ENCODE measurements at regions not wholly inside any gene's neighbourhood (a gene's known extent, or its start where the extent isn't known, plus 50 kb on each side); places are given as distances from the start of the nearest gene placed in this dataset.

DNA sequence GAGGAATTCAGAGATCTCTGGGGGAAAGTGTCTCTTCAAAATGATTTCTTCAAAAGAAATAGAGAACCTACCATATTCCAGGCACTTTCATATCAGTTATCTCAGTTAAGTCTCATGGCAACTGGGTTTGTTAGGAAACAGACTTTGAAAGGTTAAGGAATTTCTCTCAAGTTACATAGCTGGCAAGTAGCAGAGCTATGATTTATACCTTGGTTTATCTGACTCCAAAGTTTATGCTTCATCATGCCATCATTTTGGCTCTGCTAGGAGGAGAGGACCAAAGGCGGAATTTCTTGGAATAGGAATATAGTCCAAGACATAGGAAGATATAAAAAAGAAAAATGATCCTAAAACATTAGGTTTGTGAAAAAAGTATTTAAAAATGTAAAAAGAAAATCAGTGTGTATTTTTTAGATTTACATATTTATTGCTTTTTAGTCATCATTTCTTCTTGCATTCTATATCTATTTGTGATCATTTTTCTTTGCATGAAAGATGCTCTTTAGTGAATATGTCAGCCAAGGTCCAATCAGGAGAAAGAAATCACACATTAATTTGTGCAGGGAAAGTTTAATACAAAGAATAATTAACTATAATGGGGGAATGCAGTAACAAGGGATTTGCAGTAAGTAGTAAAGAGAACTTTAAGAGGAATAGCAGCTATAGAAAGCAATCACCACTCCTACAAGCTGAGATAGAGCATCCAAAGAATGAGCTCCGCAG is 199.1 kb upstream of the ZBED5 start:
- TF ChIP-seq CTCF (IDR thresholded peaks at IDR 0.05; ENCODE audit: insufficient read depth, low read depth, low read length): no peak
- no peak for TF ChIP-seq EZH2 (IDR thresholded peaks at IDR 0.05; ENCODE audit: insufficient read depth, low read length)
